GM23248 (cell line): ENCODE measurements at regions not wholly inside any gene's neighbourhood (a gene's known extent, or its start where the extent isn't known, plus 50 kb on each side); places are given as distances from the start of the nearest gene placed in this dataset.

ENCODE experiments used
- EZH2 ChIP-seq: fragments of 200-600 bp; sonication (generic); IDR thresholded peaks from 2 replicates; pipeline ENCODE4 v1.6.1; 2018; ENCODE audit warnings: antibody characterized with exemption, mild to moderate bottlenecking; ENCODE audit not compliant: insufficient read depth, poor library complexity, severe bottlenecking
- EZH2phosphoT487 ChIP-seq: fragments of 200-600 bp; sonication (generic); IDR thresholded peaks from 2 replicates; pipeline ENCODE4 v1.6.1; 2018; ENCODE audit warnings: antibody characterized with exemption, moderate library complexity, mild to moderate bottlenecking, low read depth; ENCODE audit not compliant: insufficient read depth

DNA sequence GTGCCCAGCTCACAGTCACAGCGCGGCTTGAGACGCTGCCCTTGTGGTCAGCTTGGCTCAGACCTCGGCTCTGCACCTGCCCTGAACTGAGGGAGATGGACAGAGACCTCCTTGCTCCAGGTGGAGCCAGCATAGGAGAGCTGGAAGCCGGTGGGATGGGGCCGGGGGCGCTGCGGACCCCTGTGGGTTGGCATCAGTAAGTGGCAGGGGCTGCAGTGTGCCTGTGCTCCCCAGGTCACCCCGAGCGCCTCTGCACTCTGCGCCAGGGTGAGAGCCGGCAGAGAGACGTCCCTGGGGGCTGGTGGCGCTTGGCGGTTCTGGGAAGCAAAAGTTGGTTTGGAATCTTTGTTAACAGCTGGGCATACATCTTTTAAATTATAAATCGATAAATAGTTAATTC is 105.6 kb upstream of the TTC34 start:
- no peak for TF ChIP-seq EZH2phosphoT487
- TF ChIP-seq EZH2, result no peak
